NCI-H510A (cell line): ENCODE measurements at regions not wholly inside any gene's neighbourhood (a gene's known extent, or its start where the extent isn't known, plus 50 kb on each side); places are given as distances from the start of the nearest gene placed in this dataset.

ENCODE experiments used
- DNase-seq: peaks from one replicate; lab custom pipeline; 2025; lab: John Stamatoyannopoulos, UW

GRCh38 chr4:56086073-56086541 is 137.4 kb downstream of the CEP135 start:
- no peak for DNase-seq

DNA sequence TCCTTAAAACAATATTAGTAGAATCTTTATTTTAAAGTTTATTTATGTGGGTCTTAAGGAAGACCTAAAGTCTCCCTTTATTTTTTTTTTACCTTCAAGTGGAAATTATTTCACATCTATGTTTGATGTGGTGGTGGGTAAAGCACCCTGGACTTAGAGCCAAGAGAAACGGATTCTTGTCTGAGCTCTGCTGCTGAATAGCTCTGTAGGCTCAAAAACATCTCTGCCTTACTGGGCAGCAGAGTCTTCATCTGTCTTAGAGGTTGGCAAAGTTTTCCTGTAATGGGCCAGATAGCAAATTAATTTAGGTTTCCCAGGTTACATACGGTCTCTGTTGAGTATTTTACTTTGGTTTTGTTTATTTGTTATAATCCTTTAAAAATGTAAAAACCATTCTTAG is 136.5 kb downstream of the CEP135 start:
- DNase-seq: no peak

DNA sequence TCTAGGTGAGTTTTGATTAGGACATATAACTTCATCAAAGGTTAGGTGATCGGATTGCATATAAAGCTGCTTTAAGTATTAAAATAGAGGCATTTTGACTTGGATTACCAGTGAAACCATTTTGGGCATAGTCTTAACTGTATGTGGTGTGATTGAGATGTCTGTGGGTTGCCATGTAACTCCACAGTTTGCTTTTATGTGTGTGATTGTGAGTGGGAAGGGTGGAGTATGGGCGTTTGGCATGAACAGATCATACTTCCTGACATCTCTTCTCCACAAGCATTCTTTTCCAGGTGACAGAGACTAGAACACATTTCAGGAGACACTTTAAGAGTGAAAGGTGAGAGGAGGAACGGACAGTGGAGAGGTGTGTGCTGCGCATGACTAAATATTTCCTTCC is 136.1 kb downstream of the CEP135 start:
- no peak for DNase-seq
